HG03565 (cell line): ENCODE measurements at regions not wholly inside any gene's neighbourhood (a gene's known extent, or its start where the extent isn't known, plus 50 kb on each side); places are given as distances from the start of the nearest gene placed in this dataset.

Experiments
- ATAC-seq: cut with Tn5 transposase; IDR thresholded peaks from one replicate; pipeline ENCODE4 v1.9.1; 2021; ENCODE audit warnings: mild to moderate bottlenecking, moderate library complexity; ENCODE audit not compliant: unreplicated experiment

GRCh38 chr9:126123927-126124326 lies 202.7 kb upstream of the MVB12B start:
- no peak for ATAC-seq

DNA sequence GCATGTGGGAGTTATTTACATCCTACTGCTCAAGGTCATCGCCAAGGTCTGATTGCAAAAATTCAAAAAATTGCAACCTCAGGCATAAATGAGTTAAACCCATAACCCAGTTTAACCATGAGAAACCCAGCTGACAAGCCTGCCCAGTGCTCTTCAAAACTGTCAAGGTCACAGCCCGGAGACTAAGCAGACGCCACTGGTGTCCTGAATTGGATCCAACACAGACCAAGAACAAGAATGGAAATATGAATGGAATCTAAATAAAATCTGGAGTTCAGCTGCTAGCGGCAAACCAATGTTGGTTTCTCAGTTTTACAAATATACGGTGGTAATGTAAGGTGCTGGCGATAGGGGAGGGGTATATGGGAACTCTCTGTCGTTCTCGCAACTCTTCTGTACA lies 201.5 kb upstream of the MVB12B start:
- no peak for ATAC-seq

DNA sequence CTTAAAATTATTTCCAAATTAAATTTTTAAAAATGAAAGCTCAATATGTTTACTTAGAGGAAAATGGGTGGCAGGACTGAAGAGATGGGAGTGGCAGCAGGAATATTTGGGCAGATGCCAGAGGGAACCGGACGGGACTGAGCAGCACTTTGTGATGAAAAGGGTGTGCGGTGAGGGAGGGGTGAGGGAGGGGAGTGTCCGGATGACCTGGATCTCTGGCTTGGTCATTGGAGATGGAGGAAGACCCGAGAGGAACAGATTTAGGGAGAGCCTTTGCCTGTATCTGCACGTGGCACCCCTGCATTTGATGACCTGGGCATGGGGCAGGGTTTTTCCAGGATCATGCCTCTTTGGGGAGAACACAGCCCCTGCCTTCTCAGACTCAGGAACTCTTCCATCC lies 201.1 kb upstream of the MVB12B start:
- ATAC-seq, result no peak

- no peak for ATAC-seq
These were observed 200.6 kb upstream of the MVB12B start for GRCh38 chr9:126125992-126126409.

DNA sequence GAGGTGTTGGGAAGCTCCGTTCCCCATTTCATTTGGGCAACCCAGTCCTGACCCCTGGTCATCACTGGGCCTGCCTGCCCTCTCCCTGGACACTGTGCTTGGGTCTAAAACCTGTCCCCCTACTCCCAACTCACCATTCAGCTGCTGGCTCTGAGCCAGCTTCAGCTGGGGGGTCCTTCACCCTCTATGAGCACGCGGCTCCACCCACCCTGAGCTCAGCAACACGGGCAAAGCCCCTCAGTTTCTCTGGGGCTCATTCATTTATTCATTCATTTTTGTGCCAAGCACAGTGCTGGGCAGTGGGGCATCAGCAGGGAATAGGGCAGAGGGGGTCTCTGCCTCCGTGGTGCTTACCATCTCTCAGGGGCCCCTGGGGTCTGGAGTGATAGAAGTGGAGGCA lies 199.8 kb upstream of the MVB12B start:
- no peak for ATAC-seq

DNA sequence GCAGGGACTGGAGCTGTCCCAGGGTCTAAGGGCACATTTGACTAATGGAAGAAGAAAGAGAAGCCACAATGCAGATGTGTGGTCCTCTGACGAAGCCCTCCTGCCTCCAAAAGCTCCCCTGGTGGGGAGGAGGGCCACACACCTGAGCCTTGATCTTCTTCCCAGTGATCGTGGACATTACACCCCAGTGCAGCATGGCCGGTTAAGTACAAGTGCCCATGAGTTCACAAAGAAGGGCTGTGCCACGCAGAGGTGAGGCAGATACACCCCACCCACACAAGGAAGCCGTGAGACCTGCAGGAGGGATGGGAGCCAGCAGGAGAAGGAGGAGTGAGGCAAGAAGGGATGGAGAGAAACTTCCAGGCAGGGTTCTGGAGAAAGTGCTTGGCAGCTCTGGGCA lies 199.0 kb upstream of the MVB12B start:
- ATAC-seq, result no peak

DNA sequence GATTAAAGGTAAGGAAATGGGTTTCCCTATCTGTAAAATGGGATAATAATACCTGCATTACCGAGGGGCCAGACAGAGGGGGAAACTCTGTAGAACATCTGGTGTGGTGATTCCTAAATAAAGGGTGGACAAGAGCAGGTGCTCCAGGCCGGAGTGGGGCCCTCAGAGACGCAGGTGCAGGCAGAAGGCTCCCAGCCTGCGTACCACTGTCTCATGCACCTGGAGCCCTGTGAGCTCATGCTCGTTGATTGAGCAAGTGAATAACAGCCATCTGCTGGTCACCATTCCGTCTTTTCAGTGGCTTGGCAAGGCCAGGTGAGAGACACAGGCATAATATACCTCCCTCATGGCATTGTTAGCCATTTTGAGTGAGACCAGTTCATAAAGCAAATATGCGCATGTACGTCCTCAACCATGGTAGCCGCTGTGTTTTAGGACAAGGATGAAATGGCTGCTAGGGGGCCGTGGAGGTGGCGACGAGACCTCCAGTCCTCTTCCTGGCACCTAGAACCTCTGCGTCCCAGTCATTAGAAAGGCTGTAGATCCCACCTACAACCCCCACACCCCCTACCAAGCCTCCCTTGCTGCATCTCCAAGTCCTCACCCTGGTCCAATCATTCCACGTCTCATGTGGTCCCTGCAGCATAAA lies 198.0 kb upstream of the MVB12B start:
- no peak for ATAC-seq

- no peak for ATAC-seq
These were observed 195.3 kb upstream of the MVB12B start for GRCh38 chr9:126131066-126132010.

- ATAC-seq, result no peak
These were observed 193.9 kb upstream of the MVB12B start for GRCh38 chr9:126132746-126133145.

DNA sequence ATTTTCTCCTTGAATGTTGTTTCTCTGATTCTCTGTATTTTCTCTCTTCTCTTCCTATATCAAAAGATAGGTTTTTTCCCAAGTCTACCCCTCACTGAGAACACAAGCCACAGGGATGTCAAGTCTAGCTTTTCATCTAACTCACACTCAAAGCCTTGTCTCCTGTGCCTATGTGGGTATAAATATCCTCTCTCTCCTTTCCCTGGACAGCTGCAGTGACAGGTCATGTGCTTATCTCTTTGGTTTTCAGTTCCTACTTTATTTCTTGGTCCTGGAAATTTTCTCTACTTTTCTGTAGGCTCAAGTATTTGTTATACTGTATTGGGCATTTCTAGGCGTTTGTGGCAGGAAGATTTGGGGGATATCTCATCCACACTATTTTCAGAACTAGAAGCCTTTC lies 182.4 kb upstream of the MVB12B start:
- no peak for ATAC-seq

GRCh38 chr9:126144603-126145456 lies 181.8 kb upstream of the MVB12B start:
- no peak for ATAC-seq

DNA sequence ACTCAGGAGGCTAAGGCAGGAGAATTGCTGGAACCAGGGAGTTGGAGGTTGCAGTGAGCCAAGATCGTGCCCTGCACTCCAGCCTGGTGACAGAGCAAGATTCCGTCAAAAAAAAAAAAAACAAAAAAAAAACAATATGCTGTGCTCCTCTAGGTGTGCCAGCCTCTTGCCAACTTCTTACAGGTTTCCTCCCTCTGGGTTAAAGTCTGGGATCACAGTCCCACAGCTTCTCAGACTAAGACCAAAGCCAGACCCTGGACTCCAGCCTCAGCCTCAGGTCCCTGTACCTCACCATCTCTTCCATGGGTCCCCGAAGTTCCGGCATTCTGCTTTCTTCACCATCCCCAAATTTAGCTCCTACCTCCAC lies 180.8 kb upstream of the MVB12B start:
- ATAC-seq, result no peak

GRCh38 chr9:126146254-126147145 lies 180.1 kb upstream of the MVB12B start:
- ATAC-seq, result peak; percentile 49

- ATAC-seq, result no peak
These were observed 179.3 kb upstream of the MVB12B start for GRCh38 chr9:126147186-126147935.

DNA sequence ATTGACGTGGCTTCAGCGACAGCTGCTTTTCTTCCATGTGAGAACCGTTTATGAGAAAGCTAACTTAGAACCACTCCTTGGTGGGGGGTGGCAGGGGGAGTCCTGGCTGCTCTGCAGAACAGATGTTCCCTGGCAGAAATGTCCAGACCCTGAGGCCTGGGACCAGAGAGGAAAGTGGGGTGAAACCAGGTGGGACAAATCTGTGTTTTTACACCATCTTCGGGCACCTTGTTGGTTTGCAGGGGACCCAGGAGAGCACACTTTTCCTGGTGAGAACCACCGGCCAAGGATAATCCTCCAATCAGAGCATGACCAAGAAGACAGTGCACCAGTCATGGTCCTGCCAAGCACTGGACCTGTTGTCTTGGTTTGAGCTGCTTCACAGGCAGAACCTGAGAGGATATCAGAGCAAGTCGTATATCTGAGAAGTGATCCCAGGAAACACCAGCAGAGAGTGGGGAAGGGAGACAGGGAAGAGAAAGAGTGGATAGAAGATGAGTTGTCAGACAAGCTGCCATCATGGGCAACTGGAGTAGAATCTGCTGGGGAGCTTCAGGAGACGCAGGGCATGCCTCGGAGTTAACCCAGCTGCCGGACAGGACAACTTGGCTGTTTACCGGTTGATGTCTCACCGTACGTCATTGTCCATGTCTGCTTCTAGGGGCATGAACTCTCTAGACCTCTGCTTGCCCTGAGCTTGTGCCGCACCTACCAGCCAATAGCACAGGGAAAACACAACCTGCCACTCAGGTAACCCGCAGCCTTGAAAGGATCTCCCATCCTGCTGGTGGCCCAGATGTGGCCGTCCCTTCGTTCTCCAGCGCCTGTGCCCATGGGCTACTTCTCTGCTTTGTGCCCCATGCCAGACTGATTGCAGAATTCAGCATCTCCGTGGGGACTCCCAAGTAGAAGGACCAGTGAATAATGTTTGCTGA lies 178.4 kb upstream of the MVB12B start:
- no peak for ATAC-seq

- ATAC-seq, result no peak
These were observed 177.6 kb upstream of the MVB12B start for GRCh38 chr9:126148994-126149393.

DNA sequence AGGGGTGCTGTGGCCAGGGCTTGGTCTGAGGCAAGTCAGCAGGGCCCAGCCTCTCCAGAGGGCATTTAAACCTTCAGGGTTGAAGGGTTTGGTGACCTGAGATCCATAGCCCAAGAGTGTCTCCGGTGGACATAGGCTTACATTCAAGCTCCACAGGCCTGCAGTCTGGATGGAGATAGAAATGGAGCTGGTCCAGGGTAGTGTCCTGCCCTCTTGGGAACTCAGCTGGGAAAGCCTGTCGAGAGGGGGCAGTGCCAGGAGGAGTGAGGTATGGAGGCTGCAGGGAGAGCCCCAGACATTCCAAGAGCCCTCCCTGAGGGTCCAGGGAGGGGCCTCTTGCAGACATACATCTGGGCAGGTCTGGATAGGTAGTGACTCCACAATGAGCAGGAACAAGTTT lies 177.0 kb upstream of the MVB12B start:
- ATAC-seq, result no peak

- ATAC-seq, result no peak
These were observed 176.1 kb upstream of the MVB12B start for GRCh38 chr9:126150411-126151030.
